ENCODE measurements at regions not wholly inside any gene's neighbourhood (a gene's known extent, or its start where the extent isn't known, plus 50 kb on each side); places are given as distances from the start of the nearest gene placed in this dataset.

DNA sequence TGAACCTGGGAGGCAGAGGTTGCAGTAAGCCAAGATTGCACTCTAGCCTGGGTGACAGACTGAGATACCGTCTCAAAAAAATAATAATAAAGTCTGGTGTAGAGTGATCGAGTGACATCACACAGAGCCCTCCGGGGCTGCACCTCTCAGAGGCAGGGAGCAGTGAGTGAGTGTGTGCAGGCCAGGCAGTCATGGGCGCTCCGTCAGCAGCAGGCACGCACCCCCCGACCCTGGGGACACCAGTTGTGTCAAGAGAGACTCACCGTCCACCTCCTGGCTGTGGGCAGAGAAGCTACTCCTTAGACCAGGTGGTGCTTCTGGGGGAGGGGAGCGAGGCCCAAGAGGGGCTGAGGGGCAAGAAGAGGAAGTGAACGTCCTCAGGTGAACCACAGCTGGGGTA is 91.8 kb downstream of the SIK1 start (continued):
- TF ChIP-seq KDM5A (IDR thresholded peaks at IDR 0.05; ENCODE audit: low read length) (no peak), NRF1 (IDR thresholded peaks at IDR 0.05; ENCODE audit: low read depth, low read length) (no peak), POLR2AphosphoS5 (IDR thresholded peaks at IDR 0.05; ENCODE audit: low read depth, low read length) (no peak), RBBP5 (IDR thresholded peaks at IDR 0.05; ENCODE audit: borderline replicate concordance, low read depth, low read length) (no peak), SP1 (IDR thresholded peaks at IDR 0.05; ENCODE audit: low read depth, low read length) (no peak), CBX8 (IDR thresholded peaks at IDR 0.05; ENCODE audit: borderline replicate concordance, low read depth, low read length) (no peak)

Data from H1 (cell line).